Stimulated activated naive B cell treated with anti-CD40 and anti-IgM and Interleukin-4, amounts not matched to agents 10 μg/mL and 1 μg/mL and 100 μg/mL, for 72 hours (primary cell): ENCODE measurements at regions not wholly inside any gene's neighbourhood (a gene's known extent, or its start where the extent isn't known, plus 50 kb on each side); places are given as distances from the start of the nearest gene placed in this dataset.
"Not testable (repeated sequence)": the region's sequence is repeated elsewhere in the genome, so short reads cannot be mapped to it uniquely, and the experiment has no call there.

Experiments used
- ATAC-seq, 2 donors: fragments of 150-1000 bp; cut with Tn5 transposase; replicated peaks; 2 replicates each; pipeline ENCODE4 v1.10.0; 2021; ENCODE audit warnings: moderate library complexity in 1 of 2
- DNase-seq: peaks from one replicate; pipeline ENCODE4 v3.0.0; 2021
- H3K27ac Mint-ChIP-seq: one replicate; pipeline ENCODE4 v1.8.0; 2022; ENCODE audit warnings: mild to moderate bottlenecking, mixed read lengths
- H3K27me3 Mint-ChIP-seq, 2 donors: one replicate each; pipeline ENCODE4 v1.8.0; 2022; ENCODE audit warnings: mixed read lengths in 2 of 2
- H3K36me3 Mint-ChIP-seq, 2 donors: one replicate each; pipeline ENCODE4 v1.8.0; 2022; ENCODE audit warnings: mixed read lengths in 2 of 2, mild to moderate bottlenecking in 1 of 2
- H3K4me1 Mint-ChIP-seq, 2 donors: one replicate each; pipeline ENCODE4 v1.8.0; 2022; ENCODE audit warnings: mixed read lengths in 2 of 2, mild to moderate bottlenecking in 1 of 2
- H3K4me3 Mint-ChIP-seq, 2 donors: one replicate each; pipeline ENCODE4 v1.8.0; 2022; ENCODE audit warnings: mild to moderate bottlenecking in 2 of 2, mixed read lengths in 2 of 2, moderate library complexity in 1 of 2
- H3K9me3 Mint-ChIP-seq, 2 donors: one replicate each; pipeline ENCODE4 v1.8.0; 2022; ENCODE audit warnings: mixed read lengths in 2 of 2, mild to moderate bottlenecking in 1 of 2

GRCh38 chr1:69090752-69091151 lies 477.0 kb upstream of the LRRC7 start:
- H3K4me3 Mint-ChIP-seq = no peak overlapping the region
- no peak overlapping the region for H3K27ac Mint-ChIP-seq
- no peak for ATAC-seq
- no peaks in the 10 kb centered on the region for H3K4me1 Mint-ChIP-seq
- no peaks in the 10 kb centered on the region for H3K27me3 Mint-ChIP-seq
- DNase-seq = no peak
- H3K9me3 Mint-ChIP-seq = peaks cover 8 to 11% of the 10 kb centered on the region in 2 donors
- no peaks in the 10 kb centered on the region for H3K36me3 Mint-ChIP-seq

- not testable (repeated sequence) for H3K36me3 Mint-ChIP-seq, H3K27me3 Mint-ChIP-seq, H3K9me3 Mint-ChIP-seq, DNase-seq, H3K4me1 Mint-ChIP-seq, H3K27ac Mint-ChIP-seq, H3K4me3 Mint-ChIP-seq, ATAC-seq
Measured at GRCh38 chr1:69102058-69102457, 465.7 kb upstream of the LRRC7 start.

DNA sequence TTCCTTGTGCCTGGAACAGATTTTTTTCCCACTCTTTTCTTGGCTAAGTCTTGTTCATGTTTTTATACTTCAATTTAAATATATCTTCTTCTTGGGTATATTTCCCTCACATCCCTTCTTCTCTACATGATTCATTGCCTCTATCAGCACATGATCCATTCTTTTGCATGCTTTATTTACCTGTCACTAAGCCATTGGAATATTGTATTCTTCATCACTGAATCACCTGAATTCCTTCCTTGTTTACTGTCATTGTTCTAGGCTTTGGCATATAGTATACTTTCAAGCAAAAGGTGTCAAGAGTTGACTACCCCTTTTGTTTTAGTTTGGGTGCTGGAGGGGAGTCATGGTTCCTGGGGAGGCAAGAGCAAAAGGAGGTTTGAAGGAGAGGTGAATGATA lies 464.5 kb upstream of the LRRC7 start:
- no peak for ATAC-seq
- no peak overlapping the region for H3K27ac Mint-ChIP-seq
- no peak for DNase-seq
- no peaks in the 10 kb centered on the region for H3K27me3 Mint-ChIP-seq
- peaks cover 10 to 13% of the 10 kb centered on the region in 2 donors for H3K9me3 Mint-ChIP-seq
- H3K4me1 Mint-ChIP-seq = no peaks in the 10 kb centered on the region
- no peaks in the 10 kb centered on the region for H3K36me3 Mint-ChIP-seq
- H3K4me3 Mint-ChIP-seq = no peak overlapping the region

DNA sequence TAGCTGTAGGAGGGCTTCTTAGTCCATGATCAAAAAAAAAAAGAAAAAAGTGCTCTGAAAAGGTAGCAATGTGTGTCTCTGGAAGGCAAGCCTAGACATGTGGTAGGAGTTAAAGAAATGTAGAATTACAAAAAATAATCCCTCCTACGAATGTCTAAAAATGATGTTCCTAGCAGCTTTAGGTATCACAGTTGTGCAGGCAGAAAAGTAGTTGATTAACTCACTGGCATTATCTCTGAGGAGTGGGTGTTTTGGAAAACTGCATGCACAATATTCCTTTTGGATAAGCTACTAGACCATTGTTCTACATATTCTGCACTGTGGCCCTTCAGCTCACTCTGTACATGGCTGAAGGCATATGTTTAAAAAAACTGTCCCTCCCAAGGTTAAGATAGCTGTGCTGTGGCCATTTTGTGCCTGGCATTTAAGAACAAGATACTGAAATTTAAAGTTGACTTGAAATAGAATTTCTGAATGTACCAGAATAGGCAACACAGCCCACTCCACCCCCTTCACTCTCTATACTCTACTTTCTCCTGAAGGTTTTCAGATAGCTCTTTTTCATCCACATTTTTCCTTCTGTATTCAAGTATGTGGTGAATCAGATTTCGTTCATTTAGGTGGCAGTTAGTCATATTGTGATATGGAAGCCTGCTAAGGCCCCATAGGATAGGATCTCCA lies 463.9 kb upstream of the LRRC7 start:
- Mint-ChIP-seq H3K9me3 (peaks cover 10 to 13% of the 10 kb centered on the region in 2 donors), H3K27me3 (no peaks in the 10 kb centered on the region), H3K27ac (no peak overlapping the region), H3K36me3 (no peaks in the 10 kb centered on the region), H3K4me3 (no peak overlapping the region), H3K4me1 (no peaks in the 10 kb centered on the region)
- ATAC-seq (no peak), DNase-seq (no peak)

- DNase-seq (no peak), ATAC-seq (no peak)
- Mint-ChIP-seq H3K27me3 (no peaks in the 10 kb centered on the region), H3K27ac (no peak overlapping the region), H3K9me3 (peaks cover 10 to 13% of the 10 kb centered on the region in 2 donors), H3K36me3 (no peaks in the 10 kb centered on the region), H3K4me1 (no peaks in the 10 kb centered on the region), H3K4me3 (no peak overlapping the region)
Measured at GRCh38 chr1:69104894-69105293, 462.8 kb upstream of the LRRC7 start.

GRCh38 chr1:69109277-69109676 lies 458.4 kb upstream of the LRRC7 start:
- H3K27me3 Mint-ChIP-seq = no peaks in the 10 kb centered on the region
- H3K4me1 Mint-ChIP-seq = no peaks in the 10 kb centered on the region
- H3K36me3 Mint-ChIP-seq = no peaks in the 10 kb centered on the region
- peaks cover 3 to 5% of the 10 kb centered on the region in 2 donors for H3K9me3 Mint-ChIP-seq
- ATAC-seq (no peak), DNase-seq (no peak)
- H3K4me3 Mint-ChIP-seq = no peak overlapping the region
- H3K27ac Mint-ChIP-seq = no peak overlapping the region

DNA sequence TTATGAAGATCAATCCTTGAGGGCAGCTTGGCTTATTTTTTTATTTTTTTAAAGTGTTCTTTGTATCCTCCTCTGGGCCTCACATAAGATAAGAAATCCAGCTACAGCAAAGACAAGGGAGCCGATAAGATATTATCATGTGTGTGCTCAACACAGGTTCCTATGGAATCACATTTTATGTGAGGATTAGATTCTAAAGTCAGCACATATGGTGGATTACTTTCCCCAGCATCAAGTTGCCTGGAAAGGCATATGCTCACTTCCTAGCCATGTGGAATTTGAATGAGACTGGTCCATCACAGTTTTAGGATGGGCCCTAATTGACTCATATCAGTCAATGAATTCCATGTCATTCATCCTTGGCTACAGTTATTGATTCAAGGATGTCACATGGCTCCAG lies 456.9 kb upstream of the LRRC7 start:
- Mint-ChIP-seq H3K27me3 (no peaks in the 10 kb centered on the region), H3K4me1 (no peaks in the 10 kb centered on the region), H3K4me3 (no peak overlapping the region), H3K9me3 (peaks cover 5% of the 10 kb centered on the region in 2 donors), H3K27ac (no peak overlapping the region), H3K36me3 (no peaks in the 10 kb centered on the region)
- ATAC-seq = no peak
- no peak for DNase-seq

DNA sequence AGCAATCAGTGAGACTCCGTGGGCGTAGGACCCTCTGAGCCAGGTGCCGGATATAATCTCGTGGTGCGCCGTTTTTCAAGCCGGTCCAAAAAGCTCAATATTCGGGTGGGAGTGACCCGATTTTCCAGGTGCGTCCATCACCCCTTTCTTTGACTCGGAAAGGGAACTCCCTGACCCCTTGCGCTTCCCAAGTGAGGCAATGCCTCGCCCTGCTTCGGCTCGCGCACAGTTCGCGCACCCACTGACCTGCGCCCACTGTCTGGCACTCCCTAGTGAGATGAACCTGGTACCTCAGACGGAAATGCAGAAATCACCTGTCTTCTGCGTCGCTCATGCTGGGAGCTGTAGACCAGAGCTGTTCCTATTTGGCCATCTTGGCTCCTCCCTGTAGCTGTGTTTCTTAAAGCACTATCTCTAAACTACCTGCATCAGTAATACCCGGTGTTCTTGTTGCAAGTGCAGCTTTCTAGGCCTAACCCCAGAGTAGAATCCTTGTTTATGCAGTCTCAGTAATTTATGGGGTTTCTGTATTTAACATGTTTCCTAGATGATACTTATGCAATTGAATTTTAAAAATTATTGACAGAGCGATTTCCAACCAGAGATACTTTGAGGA lies 447.5 kb upstream of the LRRC7 start:
- H3K36me3 Mint-ChIP-seq, ATAC-seq, H3K4me3 Mint-ChIP-seq, H3K27ac Mint-ChIP-seq, DNase-seq, H3K4me1 Mint-ChIP-seq, H3K27me3 Mint-ChIP-seq, H3K9me3 Mint-ChIP-seq: not testable (repeated sequence)

DNA sequence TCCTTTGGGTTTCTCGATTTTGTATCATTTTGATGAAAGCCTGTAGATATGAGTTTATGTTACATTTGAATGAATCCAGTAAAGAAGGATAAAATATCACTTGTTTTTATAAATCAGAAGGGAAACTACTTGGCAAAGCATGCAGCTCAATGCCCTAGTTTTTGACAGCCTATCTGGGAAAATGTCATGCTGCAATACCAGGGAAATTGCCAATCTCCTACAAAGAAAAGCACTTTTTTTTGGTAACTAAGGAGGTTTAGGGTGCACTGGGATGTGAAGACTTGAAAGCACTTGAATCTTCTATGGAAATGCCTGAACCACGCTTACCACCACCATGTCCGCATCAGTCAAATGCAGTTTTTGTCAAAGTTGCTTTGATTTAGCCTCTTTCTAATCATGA lies 446.9 kb upstream of the LRRC7 start:
- no peak for DNase-seq
- peaks cover 0 to 2% of the 10 kb centered on the region in 2 donors for H3K9me3 Mint-ChIP-seq
- H3K27ac Mint-ChIP-seq = no peak overlapping the region
- H3K4me3 Mint-ChIP-seq = no peak overlapping the region
- H3K27me3 Mint-ChIP-seq = no peaks in the 10 kb centered on the region
- no peaks in the 10 kb centered on the region for H3K4me1 Mint-ChIP-seq
- H3K36me3 Mint-ChIP-seq = no peaks in the 10 kb centered on the region
- ATAC-seq = no peak

GRCh38 chr1:69121723-69122122 lies 446.0 kb upstream of the LRRC7 start:
- no peak overlapping the region for H3K27ac Mint-ChIP-seq
- no peak for DNase-seq
- peaks cover 0 to 2% of the 10 kb centered on the region in 2 donors for H3K9me3 Mint-ChIP-seq
- no peak for ATAC-seq
- no peaks in the 10 kb centered on the region for H3K4me1 Mint-ChIP-seq
- H3K36me3 Mint-ChIP-seq = no peaks in the 10 kb centered on the region
- no peaks in the 10 kb centered on the region for H3K27me3 Mint-ChIP-seq
- H3K4me3 Mint-ChIP-seq = no peak overlapping the region

GRCh38 chr1:69122373-69122772 lies 445.3 kb upstream of the LRRC7 start:
- no peak for DNase-seq
- Mint-ChIP-seq H3K27me3 (no peaks in the 10 kb centered on the region), H3K36me3 (no peaks in the 10 kb centered on the region), H3K9me3 (peaks cover 4 to 5% of the 10 kb centered on the region in 2 donors), H3K4me3 (no peak overlapping the region), H3K27ac (no peak overlapping the region), H3K4me1 (no peaks in the 10 kb centered on the region)
- no peak for ATAC-seq

DNA sequence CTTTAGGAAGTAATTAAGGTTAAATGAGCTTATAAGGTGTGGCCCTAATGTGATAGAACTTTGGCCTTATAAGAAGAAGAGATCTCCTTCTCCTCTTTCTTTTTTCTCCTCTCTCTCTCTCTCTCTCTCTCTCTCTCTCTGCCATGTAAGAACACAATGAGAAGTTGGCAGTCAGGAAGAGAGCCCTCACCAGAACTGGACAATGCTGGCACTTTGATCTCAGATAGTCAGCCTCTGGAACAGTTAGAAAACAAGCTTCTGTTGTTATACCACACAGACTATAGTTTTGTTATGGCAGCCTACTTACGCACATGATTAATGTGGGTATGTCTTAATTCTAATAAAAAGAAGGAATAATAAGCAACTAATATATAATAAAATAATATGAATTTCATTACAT lies 444.2 kb upstream of the LRRC7 start:
- no peak overlapping the region for H3K4me3 Mint-ChIP-seq
- H3K4me1 Mint-ChIP-seq = no peaks in the 10 kb centered on the region
- ATAC-seq = no peak
- peaks cover 4 to 5% of the 10 kb centered on the region in 2 donors for H3K9me3 Mint-ChIP-seq
- DNase-seq = no peak
- no peak overlapping the region for H3K27ac Mint-ChIP-seq
- H3K36me3 Mint-ChIP-seq = no peaks in the 10 kb centered on the region
- no peaks in the 10 kb centered on the region for H3K27me3 Mint-ChIP-seq

DNA sequence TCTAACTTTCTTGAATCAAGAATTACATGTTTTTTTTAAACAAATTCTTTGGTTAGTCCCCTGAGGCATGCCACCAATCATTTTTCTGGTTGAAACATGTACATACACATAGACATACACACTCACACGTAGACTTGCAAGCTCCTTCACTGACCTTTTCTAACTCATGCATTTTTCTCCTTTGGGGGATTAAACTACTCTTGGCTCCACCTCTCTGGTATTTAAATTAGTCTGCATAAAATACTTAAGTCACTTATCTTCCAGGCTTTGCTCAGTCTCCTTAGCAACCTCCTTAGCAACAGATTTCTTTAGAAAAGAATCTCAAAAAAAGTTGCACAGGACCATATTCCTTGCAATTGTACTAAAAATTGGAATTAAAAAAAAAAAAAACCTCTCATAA lies 440.9 kb upstream of the LRRC7 start:
- Mint-ChIP-seq H3K27ac (no peak overlapping the region), H3K27me3 (no peaks in the 10 kb centered on the region), H3K4me1 (no peaks in the 10 kb centered on the region), H3K9me3 (peaks cover 4 to 7% of the 10 kb centered on the region in 2 donors), H3K4me3 (no peak overlapping the region), H3K36me3 (no peaks in the 10 kb centered on the region)
- no peak for DNase-seq
- no peak for ATAC-seq

- ATAC-seq (no peak), DNase-seq (no peak)
- no peak overlapping the region for H3K4me3 Mint-ChIP-seq
- peaks cover 4 to 5% of the 10 kb centered on the region in 2 donors for H3K9me3 Mint-ChIP-seq
- no peak overlapping the region for H3K27ac Mint-ChIP-seq
- no peaks in the 10 kb centered on the region for H3K4me1 Mint-ChIP-seq
- H3K27me3 Mint-ChIP-seq = no peaks in the 10 kb centered on the region
- no peaks in the 10 kb centered on the region for H3K36me3 Mint-ChIP-seq
Measured at GRCh38 chr1:69128204-69128603, 439.5 kb upstream of the LRRC7 start.

DNA sequence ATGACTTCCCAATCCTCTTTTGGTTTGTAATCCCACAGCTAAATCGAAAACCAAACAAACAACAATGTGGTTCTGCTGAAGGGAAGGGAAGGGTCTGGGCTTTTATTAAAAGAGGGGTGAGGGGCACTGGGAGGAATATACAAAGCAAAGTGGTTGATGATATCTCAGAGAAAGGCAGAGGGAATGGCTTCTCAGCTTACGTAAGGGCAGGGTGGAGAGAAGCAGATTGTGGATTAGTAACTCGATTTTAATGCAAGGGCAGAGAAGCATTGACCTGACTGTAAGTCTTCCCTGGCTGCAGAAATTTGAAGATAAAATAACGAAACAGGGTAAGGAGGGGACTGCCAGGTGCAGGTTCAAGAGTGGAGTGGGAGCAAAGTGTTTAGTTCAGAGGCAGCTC lies 438.2 kb upstream of the LRRC7 start:
- ATAC-seq (no peak), DNase-seq (no peak)
- H3K4me3 Mint-ChIP-seq = no peak overlapping the region
- H3K27me3 Mint-ChIP-seq = no peaks in the 10 kb centered on the region
- H3K36me3 Mint-ChIP-seq = no peaks in the 10 kb centered on the region
- H3K9me3 Mint-ChIP-seq = peaks cover 4 to 5% of the 10 kb centered on the region in 2 donors
- no peaks in the 10 kb centered on the region for H3K4me1 Mint-ChIP-seq
- H3K27ac Mint-ChIP-seq = no peak overlapping the region
